Glomerular visceral epithelial cell (primary cell): ENCODE measurements at regions not wholly inside any gene's neighbourhood (a gene's known extent, or its start where the extent isn't known, plus 50 kb on each side); places are given as distances from the start of the nearest gene placed in this dataset.

Source experiments
- DNase-seq: peaks from one replicate; pipeline ENCODE4 v3.0.0-alpha.2; 2016; ENCODE audit errors: extremely low spot score

DNA sequence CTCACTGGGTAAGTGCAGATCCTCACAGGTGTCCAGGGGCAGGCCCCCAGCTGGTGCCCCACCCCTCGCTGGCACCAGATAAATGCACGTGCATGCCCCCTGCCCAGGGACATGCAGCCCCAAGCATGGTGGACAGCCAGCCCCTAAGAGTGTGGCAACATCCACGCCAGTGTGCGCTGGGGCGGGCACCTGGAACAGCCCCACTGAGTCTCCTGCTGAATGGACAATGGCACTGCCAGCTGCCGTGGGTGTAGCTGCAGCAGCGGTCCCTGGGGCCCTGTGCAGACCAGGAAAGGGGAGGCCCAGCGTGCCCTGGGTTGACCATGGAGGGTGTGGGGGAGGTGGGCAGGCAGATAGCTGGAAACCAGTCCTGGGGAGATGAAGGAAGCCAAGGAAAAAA, 538.7 kb upstream of the SGCG start:
- DNase-seq = no peak

DNA sequence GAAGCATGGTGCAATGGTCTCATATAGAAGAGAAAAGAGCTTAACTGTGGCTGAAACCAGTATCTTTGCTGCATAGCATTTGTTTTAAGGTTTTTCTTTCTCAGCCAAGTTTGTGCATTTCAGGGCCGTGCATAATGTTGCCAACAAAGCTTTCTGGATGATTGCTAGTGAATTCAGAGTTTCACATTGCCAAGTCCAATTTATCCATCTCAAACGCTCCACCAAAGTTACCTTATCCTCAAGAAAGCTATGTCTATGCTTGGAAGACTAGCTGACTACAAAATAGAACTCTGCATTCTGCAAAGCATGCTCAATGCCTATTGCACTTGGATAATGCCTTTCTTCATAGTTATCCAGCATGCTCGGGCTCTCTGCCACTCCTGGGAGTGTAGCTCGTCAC, 535.8 kb upstream of the SGCG start:
- no peak for DNase-seq

GRCh38 chr13:22647156-22647850, 533.5 kb upstream of the SGCG start:
- DNase-seq = no peak

- DNase-seq = no peak
Measured at GRCh38 chr13:22648320-22648801, 532.4 kb upstream of the SGCG start.

DNA sequence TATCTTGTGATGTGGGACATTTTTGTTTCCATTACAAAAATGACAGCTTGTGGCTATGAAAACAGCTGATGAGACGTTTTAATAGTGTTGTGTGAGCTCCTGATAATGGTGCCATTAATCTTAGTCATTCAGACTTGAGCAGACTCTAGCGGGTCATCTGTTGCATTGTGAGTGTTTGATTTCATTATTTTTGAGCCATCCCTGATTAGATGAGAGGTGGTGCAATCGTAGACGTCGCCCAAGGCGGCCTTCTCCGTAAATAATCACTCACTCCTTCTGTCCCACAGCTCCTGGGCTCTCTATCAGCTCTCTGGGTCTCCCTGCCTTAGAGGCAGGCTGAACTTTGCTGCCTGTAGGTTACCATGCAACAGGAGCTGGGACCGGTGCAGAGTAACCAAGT, 528.0 kb upstream of the SGCG start:
- no peak for DNase-seq

DNA sequence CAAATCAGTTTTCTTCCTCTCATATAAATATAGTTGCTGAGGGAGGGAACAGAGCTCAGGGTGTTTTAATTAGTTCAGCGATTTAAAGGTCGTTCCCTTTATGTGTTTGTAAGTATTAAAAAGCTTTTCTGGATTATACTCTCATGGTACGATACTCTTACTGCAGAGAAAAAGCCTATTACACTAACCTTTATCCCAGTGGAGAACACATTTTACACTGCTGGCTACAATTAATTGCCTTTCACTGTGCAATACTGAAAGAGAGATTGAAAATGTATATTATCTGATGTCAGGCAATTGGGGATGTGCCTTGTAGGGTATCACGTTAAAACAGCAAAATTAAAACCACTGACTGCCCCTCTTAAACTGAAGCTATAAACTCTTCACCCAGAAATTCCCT, 526.9 kb upstream of the SGCG start:
- DNase-seq = no peak

DNA sequence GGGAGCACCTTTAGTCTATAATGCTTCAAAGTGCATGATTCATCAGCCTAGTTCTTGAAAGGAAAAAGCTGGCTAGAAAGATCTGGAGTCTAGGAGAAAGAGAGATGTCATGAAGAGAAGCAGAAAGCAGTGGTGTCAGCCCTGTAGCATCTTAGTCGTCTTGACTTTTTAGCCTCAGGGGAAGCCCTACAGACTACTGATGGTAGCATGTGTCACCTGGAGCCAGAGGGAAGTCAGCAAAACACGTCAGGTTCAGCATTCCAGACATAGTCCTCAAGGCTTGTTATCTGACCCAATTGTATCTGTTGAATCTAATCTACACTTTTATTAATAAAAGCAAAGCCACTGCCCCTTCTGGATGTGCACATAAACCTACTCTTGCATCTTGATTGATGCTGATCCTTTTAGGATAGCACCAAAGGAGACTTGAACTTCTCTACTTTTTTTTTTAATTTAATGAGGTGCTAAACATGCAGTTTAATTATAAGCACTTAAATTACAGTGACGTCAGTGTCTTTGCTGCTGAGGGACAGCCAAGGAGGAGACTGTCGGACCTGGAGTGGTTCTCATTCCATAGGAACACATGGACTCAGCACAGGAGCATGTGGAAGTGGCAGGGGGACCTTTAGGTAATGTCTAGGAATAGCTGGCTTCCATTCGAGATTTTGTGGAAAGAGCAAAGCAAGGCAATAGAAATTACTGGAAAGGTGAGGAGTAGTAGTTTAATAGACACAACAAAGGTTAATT, 525.5 kb upstream of the SGCG start:
- DNase-seq = no peak

GRCh38 chr13:22662771-22663170, 518.0 kb upstream of the SGCG start:
- no peak for DNase-seq

DNA sequence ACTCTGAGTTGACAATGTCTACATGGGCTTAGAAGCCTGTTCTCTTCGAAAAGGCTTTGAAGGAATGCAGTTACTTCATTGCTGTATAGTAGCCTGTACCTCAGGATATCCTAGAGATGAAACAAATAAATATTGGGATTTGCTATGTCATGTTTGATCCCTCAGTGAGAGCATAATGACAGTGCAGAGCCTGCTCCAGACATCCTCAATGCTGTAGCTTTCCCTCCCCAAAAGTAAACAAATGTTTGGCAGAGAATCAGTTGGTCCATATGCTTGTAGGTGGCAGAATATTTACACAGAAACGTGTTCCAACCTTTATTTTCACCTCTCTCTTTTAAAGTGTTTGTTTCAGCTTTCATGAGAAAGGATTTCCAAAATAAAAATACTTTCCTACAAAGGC, 515.3 kb upstream of the SGCG start:
- DNase-seq = no peak

GRCh38 chr13:22690756-22691155, 490.0 kb upstream of the SGCG start:
- DNase-seq = no peak

DNA sequence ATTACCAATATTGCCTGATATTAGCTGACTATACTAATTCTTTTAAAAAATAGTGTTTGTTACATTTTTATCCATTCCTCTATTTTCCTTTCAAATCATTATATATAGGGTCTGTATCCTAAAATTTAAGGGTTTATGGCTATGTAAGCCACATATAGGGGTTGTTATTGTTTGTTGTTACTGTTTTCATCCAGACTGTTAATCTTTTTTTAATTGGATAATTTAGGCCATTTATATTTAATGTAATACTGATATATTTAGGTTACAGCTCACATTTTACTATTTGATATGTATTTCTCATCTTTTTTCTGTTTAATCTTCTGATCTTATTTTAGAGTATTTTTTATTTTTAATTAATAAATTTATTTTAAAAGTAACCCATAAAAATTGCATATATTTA, 487.1 kb upstream of the SGCG start:
- DNase-seq = no peak

- no peak for DNase-seq
Measured at GRCh38 chr13:22696433-22696832, 484.3 kb upstream of the SGCG start.

DNA sequence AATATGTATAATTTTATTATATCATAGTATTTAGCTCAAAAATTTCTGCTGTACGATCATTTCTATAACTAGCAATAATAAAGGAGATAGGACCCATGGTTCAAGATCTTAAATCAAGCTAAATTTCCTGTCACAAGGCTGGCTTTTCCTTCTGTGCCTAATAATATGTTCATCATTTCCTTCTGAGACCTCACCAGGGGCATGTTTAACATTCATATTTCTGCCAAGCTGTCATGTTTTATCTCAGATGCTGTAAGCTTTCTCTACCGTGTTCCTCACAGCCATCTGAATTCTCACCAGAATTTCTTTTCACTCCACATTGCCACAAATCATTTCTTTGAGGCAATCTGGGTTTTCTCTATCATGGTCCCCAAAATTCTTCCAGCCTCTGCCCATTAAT, 482.3 kb upstream of the SGCG start:
- no peak for DNase-seq

DNA sequence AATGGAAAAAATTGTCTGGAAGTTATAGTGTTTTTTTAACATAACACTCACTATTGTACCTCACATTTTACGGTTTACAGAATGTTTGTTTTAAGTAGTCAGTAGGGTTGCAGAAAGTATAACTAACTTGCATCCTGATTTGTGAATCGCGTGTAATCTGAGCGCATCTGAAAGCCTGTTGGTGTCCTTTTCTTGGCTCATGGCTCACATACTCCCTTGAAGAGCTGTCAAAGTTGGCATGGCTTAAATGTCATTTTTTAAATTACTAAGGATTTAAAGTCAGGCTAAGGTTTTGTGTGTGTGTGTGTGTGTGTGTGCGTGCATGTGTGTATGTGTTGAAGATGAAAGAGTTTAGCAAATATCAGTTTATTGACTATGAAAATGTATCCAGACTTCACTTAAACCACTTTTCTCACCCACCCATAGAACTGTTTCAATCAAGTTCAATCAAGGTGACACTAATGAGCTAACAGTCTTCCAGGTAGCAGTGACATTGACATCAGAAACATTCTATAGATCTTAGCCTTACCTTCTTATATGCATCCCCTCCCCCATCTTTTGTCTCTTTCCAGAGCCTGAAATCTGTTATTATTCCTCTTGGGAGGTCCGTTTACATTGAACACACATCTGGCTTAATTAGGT, 480.4 kb upstream of the SGCG start:
- no peak for DNase-seq

DNA sequence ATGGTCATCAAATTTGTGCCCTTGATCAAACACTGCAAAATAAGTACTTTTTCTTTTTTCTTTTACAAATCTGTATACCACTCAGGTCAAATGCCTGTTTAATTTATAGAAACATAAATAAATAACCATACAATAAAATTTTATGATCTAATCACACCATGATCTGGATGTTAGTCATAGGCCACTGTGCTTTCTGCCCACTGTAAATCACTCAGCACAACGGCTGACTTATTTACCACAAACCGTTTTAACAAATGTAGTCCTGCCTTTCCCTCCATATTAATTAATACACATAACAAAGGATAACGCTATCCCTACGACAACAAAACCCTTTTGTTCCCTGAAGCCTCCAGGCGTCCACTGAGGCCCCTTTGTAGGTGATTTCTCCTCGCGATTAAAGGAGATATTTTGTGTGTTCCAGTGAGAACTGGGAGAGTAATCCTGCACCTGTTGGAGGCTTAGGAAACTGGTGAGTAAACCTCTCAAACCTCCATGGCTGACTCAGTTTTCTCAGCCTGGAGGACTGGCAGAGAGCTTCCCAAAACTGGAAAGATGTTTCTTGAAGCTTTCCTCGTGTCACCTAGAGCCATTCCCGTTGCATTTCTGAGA, 477.1 kb upstream of the SGCG start:
- DNase-seq = no peak

DNA sequence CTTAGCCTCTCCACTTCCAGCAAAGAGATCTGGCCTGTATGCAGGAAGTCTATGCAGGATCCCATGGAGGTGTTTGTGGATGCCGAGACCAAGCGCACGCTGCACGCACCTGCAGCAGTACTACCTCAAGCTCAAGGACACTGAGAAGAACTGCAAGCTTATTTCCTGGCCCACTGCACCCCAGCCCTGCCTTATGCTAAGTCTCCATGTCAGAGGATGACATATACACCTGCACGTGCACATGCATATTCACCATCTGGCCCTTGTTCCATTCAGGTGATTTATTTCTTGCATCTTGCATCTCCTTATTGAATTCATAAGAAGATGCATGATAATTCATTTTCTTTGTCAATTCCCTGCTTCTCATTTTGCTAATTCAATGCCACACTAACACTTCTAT, 472.8 kb upstream of the SGCG start:
- no peak for DNase-seq

DNA sequence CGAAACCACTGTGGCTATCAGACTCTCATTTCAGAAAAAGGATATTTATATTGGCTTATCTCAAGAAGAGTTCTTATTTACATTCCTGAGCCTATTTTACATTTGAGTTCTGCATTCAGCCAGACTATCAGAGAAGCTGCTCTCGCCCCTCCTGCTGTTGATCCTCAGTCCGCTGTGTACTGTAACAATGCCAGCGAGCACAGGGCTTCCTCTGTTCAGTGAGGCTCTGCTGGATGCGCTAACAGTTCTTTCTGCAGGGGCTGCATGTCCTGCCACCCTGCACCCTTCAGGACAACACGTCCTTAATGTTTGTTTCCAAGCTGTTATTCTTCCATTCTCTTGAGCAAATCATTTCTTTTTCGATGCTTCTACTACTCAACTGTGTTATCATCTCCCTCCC, 463.7 kb upstream of the SGCG start:
- DNase-seq = no peak

DNA sequence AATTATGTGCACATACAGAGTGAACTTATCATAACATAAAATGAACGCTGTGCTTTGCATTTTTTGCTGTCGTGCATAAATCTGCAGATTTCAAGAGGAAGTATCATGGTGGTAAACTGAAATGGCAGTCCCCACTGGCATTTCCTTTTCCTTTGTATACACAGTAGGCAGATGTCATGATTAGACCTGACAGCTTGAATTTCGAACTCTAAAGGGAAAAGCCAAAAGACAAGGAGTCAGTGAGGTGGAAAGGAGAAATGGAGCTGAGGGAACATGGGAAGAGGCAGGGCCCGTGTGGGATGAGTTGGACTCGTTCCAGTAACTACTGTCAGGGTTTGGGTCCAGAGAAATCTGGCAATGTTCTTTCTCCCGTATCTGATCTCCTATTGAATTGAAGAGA, 454.1 kb upstream of the SGCG start:
- DNase-seq = no peak

GRCh38 chr13:22735011-22735995, 445.5 kb upstream of the SGCG start:
- no peak for DNase-seq

- DNase-seq = no peak
Measured at GRCh38 chr13:22736084-22736767, 444.6 kb upstream of the SGCG start.

DNA sequence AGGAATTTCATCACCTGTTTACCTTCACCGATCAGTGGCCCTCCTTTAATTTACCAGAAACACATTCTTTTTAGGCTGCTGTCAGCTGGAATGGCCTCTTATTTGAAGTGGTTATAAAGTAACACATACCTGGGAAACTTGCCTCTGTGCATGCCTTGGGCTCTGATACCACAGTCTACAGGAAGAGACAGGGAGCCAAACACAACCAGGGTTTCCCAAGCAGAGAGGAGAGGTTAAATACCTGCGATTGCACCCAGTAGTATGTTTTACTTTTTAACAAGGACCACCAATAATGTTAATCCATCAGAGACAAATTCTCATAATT, 444.0 kb upstream of the SGCG start:
- DNase-seq = no peak
